AG09309 (cell line): ENCODE measurements at regions not wholly inside any gene's neighbourhood (a gene's known extent, or its start where the extent isn't known, plus 50 kb on each side); places are given as distances from the start of the nearest gene placed in this dataset.

ENCODE experiments used
- DNase-seq: peaks from one replicate; pipeline ENCODE4 v3.0.0-alpha.2; 2010; ENCODE audit warnings: low read depth
- H3K4me3 ChIP-seq: 2 replicates; pipeline ENCODE4 v1.5.1; 2011; ENCODE audit warnings: mild to moderate bottlenecking, low read depth, low read length, moderate library complexity; ENCODE audit not compliant: control insufficient read depth
- CTCF ChIP-seq: IDR thresholded peaks from 2 replicates; pipeline ENCODE4 v1.5.1; 2011; ENCODE audit warnings: mild to moderate bottlenecking, low read depth, low read length, inconsistent platforms; ENCODE audit not compliant: insufficient read depth, control insufficient read depth; ENCODE audit errors: missing control alignments

DNA sequence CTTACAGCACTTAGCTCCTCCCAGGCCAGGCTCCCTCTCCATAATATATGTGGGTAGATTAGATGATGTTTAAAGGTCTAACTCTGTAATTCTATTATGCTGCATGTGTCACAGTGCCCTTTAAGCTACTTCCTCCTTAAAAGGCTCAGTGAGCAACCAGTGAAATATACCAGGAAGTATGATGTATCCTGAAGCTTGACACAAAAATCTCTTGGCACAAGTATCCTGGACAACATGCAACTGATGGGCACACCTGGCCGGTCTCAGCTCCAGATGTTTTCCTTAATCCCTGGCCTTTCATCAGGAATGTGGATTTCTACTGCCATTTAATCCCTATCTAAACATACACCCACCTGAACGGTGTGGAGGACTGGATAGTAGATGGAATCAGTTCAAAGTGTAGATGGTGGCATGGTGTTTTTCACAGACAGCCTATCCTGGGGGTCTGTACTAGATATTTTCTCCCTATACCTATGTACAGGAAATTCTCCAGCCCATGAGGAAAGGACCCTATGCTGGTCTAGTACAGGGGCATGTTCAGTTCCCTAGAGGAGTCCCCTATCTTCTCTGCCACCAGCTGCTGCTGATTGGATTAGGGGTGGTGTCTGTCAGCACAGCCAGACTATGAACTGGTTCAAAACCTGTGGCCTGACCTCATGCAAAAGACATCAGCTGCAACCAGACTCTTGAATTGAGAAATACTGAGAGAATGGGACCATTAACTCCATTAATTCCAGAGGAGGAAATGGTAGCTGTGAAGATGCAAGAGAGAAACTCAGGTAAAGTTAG, 59.4 kb upstream of the CITED2 start:
- TF ChIP-seq CTCF, result no peak
- DNase-seq, result no peak
- H3K4me3 ChIP-seq, result no peak overlapping the region

- no peak for DNase-seq
- H3K4me3 ChIP-seq, result no peak overlapping the region
- no peak for TF ChIP-seq CTCF
Measured at GRCh38 chr6:139431602-139431956, 57.1 kb upstream of the CITED2 start.

GRCh38 chr6:139430899-139431601, 56.6 kb upstream of the CITED2 start:
- TF ChIP-seq CTCF, result no peak
- DNase-seq, result no peak
- H3K4me3 ChIP-seq, result no peak overlapping the region

GRCh38 chr6:139429580-139430145, 55.2 kb upstream of the CITED2 start:
- TF ChIP-seq CTCF, result no peak
- no peak overlapping the region for H3K4me3 ChIP-seq
- DNase-seq, result no peak

- H3K4me3 ChIP-seq, result no peak overlapping the region
- no peak for TF ChIP-seq CTCF
- DNase-seq, result no peak
Measured at GRCh38 chr6:139427199-139427598, 52.8 kb upstream of the CITED2 start.

GRCh38 chr6:139426795-139427194, 52.3 kb upstream of the CITED2 start:
- TF ChIP-seq CTCF, result no peak
- no peak for DNase-seq
- H3K4me3 ChIP-seq, result no peak overlapping the region
